SK-N-SH treated with all-trans-retinoic acid at 6 μM for 48 hours (cell line): ENCODE measurements at regions not wholly inside any gene's neighbourhood (a gene's known extent, or its start where the extent isn't known, plus 50 kb on each side); places are given as distances from the start of the nearest gene placed in this dataset.

Experiments
- ATAC-seq: fragments of 200-7000 bp; cut with Tn5 transposase; 3 replicates; pipeline ENCODE4 v1.9.1; 2020; ENCODE audit warnings: mild to moderate bottlenecking, moderate library complexity
- ARNTL ChIP-seq: fragments of 450-650 bp; formaldehyde crosslinking; IDR thresholded peaks from 2 replicates; pipeline ENCODE4 v1.5.0; 2020; ENCODE audit warnings: low read depth, mild to moderate bottlenecking, moderate library complexity, borderline replicate concordance
- BACH2 ChIP-seq: fragments of 250-450 bp; sonication (Bioruptor Pico); IDR thresholded peaks from 2 replicates; pipeline ENCODE4 v1.9.0; 2021; ENCODE audit warnings: mild to moderate bottlenecking, borderline replicate concordance
- CREB5 ChIP-seq: fragments of 250-450 bp; sonication (Bioruptor Pico); IDR thresholded peaks from 2 replicates; pipeline ENCODE4 v1.5.1; 2020; ENCODE audit warnings: low read depth, mild to moderate bottlenecking, moderate library complexity
- CSRNP3 ChIP-seq: fragments of 250-450 bp; sonication (Bioruptor Pico); IDR thresholded peaks from 2 replicates; pipeline ENCODE4 v1.5.1; 2021; ENCODE audit warnings: mild to moderate bottlenecking, moderate library complexity
- ESRRG ChIP-seq: fragments of 250-450 bp; sonication (Bioruptor Pico); IDR thresholded peaks from 2 replicates; pipeline ENCODE4 v1.6.1; 2021; ENCODE audit warnings: mild to moderate bottlenecking
- GLIS3 ChIP-seq: fragments of 250-450 bp; sonication (Bioruptor Pico); IDR thresholded peaks from 2 replicates; pipeline ENCODE4 v1.5.0; 2020; ENCODE audit warnings: mild to moderate bottlenecking, moderate library complexity
- ISL1 ChIP-seq: fragments of 250-450 bp; sonication (Bioruptor Pico); IDR thresholded peaks from 2 replicates; pipeline ENCODE4 v2.1.2; 2022; ENCODE audit warnings: mild to moderate bottlenecking, moderate library complexity
- OSR1 ChIP-seq: fragments of 250-450 bp; sonication (Bioruptor Pico); IDR thresholded peaks from 2 replicates; pipeline ENCODE4 v1.8.0; 2022; ENCODE audit warnings: moderate library complexity, mild to moderate bottlenecking, inconsistent platforms
- PATZ1 ChIP-seq: fragments of 250-450 bp; sonication (Bioruptor Pico); IDR thresholded peaks from 2 replicates; pipeline ENCODE4 v1.8.0; 2020; ENCODE audit warnings: mild to moderate bottlenecking, moderate library complexity, borderline replicate concordance
- PPARA ChIP-seq: fragments of 250-450 bp; sonication (Bioruptor Pico); IDR thresholded peaks from 2 replicates; pipeline ENCODE4 v1.5.0; 2020; ENCODE audit warnings: mild to moderate bottlenecking, borderline replicate concordance
- RARB ChIP-seq: fragments of 250-450 bp; sonication (Bioruptor Pico); IDR thresholded peaks from 2 replicates; pipeline ENCODE4 v1.8.0; 2021; ENCODE audit warnings: mild to moderate bottlenecking, moderate library complexity
- SNAI2 ChIP-seq: fragments of 250-450 bp; sonication (Bioruptor Pico); IDR thresholded peaks from 2 replicates; pipeline ENCODE4 v1.5.0; 2020; ENCODE audit warnings: mild to moderate bottlenecking, moderate library complexity
- TCF4 ChIP-seq: fragments of 250-450 bp; sonication (Bioruptor Pico); IDR thresholded peaks from 2 replicates; pipeline ENCODE4 v1.8.0; 2021; ENCODE audit warnings: mild to moderate bottlenecking, moderate library complexity, borderline replicate concordance
- ZC3H10 ChIP-seq: fragments of 250-450 bp; sonication (Bioruptor Pico); IDR thresholded peaks from 2 replicates; pipeline ENCODE4 v1.5.1; 2021; ENCODE audit warnings: mild to moderate bottlenecking, moderate library complexity
- ZFP3 ChIP-seq: fragments of 250-450 bp; sonication (Bioruptor Pico); IDR thresholded peaks from 2 replicates; pipeline ENCODE4 v1.5.0; 2020; ENCODE audit warnings: mild to moderate bottlenecking, moderate library complexity
- ZFP30 ChIP-seq: fragments of 450-650 bp; formaldehyde crosslinking; IDR thresholded peaks from 2 replicates; pipeline ENCODE4 v1.5.0; 2022; ENCODE audit warnings: mild to moderate bottlenecking, moderate library complexity
- ZNF565 ChIP-seq: fragments of 450-650 bp; formaldehyde crosslinking; conservative IDR thresholded peaks from 2 replicates; pipeline ENCODE4 v1.5.0; 2020; ENCODE audit warnings: low read depth, mild to moderate bottlenecking, moderate library complexity
- ZNF70 ChIP-seq: fragments of 450-650 bp; formaldehyde crosslinking; IDR thresholded peaks from 2 replicates; pipeline ENCODE4 v1.5.0; 2020; ENCODE audit warnings: mild to moderate bottlenecking, moderate library complexity
- TF ChIP-seq, protein P1 (sequence below): fragments of 250-450 bp; sonication (Bioruptor Pico); IDR thresholded peaks from 2 replicates; pipeline ENCODE4 v1.5.0; 2020; ENCODE audit warnings: mild to moderate bottlenecking, moderate library complexity
- TF ChIP-seq, protein P2 (sequence below): fragments of 250-450 bp; sonication (Bioruptor Pico); IDR thresholded peaks from 2 replicates; pipeline ENCODE4 v1.8.0; 2021; ENCODE audit warnings: low read depth, mild to moderate bottlenecking, moderate library complexity, borderline replicate concordance

GRCh38 chr1:14027099-14027498 lies 327.1 kb downstream of the PRDM2 start:
- TF ChIP-seq ZC3H10 (CRISPR knock-in tag) (no peak), GLIS3 (no peak), BACH2 (CRISPR knock-in tag) (no peak), OSR1 (no peak), CSRNP3 (no peak), ZFP30 (CRISPR knock-in tag) (no peak), ESRRG (no peak), ISL1 (CRISPR knock-in tag) (no peak), TCF4 (CRISPR knock-in tag) (no peak), CREB5 (CRISPR knock-in tag) (no peak), SNAI2 (CRISPR knock-in tag) (no peak), RARB (CRISPR knock-in tag) (no peak)
- TF ChIP-seq, protein P1, sequence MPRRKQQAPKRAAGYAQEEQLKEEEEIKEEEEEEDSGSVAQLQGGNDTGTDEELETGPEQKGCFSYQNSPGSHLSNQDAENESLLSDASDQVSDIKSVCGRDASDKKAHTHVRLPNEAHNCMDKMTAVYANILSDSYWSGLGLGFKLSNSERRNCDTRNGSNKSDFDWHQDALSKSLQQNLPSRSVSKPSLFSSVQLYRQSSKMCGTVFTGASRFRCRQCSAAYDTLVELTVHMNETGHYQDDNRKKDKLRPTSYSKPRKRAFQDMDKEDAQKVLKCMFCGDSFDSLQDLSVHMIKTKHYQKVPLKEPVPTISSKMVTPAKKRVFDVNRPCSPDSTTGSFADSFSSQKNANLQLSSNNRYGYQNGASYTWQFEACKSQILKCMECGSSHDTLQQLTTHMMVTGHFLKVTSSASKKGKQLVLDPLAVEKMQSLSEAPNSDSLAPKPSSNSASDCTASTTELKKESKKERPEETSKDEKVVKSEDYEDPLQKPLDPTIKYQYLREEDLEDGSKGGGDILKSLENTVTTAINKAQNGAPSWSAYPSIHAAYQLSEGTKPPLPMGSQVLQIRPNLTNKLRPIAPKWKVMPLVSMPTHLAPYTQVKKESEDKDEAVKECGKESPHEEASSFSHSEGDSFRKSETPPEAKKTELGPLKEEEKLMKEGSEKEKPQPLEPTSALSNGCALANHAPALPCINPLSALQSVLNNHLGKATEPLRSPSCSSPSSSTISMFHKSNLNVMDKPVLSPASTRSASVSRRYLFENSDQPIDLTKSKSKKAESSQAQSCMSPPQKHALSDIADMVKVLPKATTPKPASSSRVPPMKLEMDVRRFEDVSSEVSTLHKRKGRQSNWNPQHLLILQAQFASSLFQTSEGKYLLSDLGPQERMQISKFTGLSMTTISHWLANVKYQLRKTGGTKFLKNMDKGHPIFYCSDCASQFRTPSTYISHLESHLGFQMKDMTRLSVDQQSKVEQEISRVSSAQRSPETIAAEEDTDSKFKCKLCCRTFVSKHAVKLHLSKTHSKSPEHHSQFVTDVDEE (CRISPR knock-in tag): no peak
- TF ChIP-seq, protein P2, sequence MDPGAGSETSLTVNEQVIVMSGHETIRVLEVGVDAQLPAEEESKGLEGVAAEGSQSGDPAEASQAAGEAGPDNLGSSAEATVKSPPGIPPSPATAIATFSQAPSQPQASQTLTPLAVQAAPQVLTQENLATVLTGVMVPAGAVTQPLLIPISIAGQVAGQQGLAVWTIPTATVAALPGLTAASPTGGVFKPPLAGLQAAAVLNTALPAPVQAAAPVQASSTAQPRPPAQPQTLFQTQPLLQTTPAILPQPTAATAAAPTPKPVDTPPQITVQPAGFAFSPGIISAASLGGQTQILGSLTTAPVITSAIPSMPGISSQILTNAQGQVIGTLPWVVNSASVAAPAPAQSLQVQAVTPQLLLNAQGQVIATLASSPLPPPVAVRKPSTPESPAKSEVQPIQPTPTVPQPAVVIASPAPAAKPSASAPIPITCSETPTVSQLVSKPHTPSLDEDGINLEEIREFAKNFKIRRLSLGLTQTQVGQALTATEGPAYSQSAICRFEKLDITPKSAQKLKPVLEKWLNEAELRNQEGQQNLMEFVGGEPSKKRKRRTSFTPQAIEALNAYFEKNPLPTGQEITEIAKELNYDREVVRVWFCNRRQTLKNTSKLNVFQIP (CRISPR knock-in tag): no peak
- ATAC-seq: no peak

DNA sequence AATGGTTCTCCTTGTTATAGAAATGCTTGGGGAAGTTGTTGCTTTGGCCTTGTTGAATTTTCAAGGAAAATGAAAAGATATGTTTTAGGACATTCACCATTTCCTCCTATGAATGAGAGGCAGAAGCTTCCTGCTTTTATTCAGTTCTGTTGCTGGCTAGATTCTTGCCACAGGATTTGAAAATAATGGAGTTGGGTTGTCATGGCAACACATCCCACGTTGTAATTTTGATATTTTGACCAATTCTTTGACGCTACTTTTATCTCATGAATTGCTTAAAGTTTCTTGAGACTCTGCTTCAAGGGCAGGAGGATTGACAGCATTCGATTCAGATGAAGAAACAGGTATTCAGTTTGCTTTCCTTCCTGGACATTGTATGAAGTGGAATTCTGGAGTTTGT lies 331.5 kb downstream of the PRDM2 start:
- no peak for ATAC-seq
- TF ChIP-seq CREB5 (CRISPR knock-in tag) (no peak), ESRRG (no peak), ZFP30 (CRISPR knock-in tag) (no peak), ZNF565 (no peak), BACH2 (CRISPR knock-in tag) (no peak), ZFP3 (no peak), PATZ1 (no peak), PPARA (CRISPR knock-in tag) (no peak), SNAI2 (CRISPR knock-in tag) (no peak), TCF4 (CRISPR knock-in tag) (no peak), ISL1 (CRISPR knock-in tag) (no peak), ZC3H10 (CRISPR knock-in tag) (no peak), CSRNP3 (no peak), ARNTL (CRISPR knock-in tag) (no peak), OSR1 (no peak), ZNF70 (no peak)
- TF ChIP-seq, protein P1 (CRISPR knock-in tag): no peak
